ENCODE measurements at regions not wholly inside any gene's neighbourhood (a gene's known extent, or its start where the extent isn't known, plus 50 kb on each side); places are given as distances from the start of the nearest gene placed in this dataset.

DNA sequence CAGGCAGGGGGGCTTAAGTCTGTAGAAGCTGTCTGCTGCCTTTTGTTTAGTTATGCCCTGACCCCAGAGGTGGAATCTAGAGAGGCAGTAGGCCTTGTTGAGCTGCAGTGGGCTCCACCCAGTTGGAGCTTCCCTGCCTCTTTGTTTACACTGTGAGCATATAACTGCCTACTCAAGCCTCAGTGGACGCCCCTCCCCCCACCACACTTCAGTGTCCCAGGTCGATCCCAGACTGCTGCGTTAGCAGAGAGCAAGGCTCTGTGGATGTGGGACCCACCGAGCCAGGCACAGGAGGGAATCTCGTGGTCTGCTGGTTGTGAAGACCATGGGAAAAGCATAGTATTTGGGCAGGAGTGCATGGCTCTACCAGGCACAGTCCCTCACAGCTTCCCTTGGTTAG lies 446.8 kb upstream of the RARB start:
- Mint-ChIP-seq H3K27me3 (no peaks in the 10 kb centered on the region), H3K4me3 (no peak overlapping the region), H3K27ac (no peak overlapping the region), H3K36me3 (no peaks in the 10 kb centered on the region), H3K4me1 (no peaks in the 10 kb centered on the region), H3K9me3 (peaks cover 0 to 18% (median 12%) of the 10 kb centered on the region in 7 donors)
- ATAC-seq (ENCODE audit: low read depth in 2 of 2) (no peak), DNase-seq (no peak)

DNA sequence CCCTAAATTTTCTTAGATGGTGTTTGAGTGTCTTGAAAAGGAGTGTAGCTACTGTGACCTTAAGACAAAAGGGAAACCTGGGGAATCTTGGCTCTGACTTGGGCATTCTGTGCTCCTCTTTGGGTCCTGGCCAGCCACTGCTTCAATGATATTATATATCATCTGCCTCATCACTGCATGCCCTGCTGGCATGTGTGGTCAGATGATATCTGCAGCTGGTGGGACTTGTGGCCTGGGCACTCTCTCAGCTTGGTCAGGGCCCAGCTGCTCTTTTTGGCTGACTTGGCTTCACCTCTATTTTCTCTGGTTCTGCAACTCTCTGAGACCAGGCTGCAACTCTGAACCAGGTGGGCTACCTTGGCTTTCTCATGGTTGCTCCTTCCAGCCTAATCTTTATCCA lies 446.1 kb upstream of the RARB start:
- Mint-ChIP-seq H3K36me3 (no peaks in the 10 kb centered on the region), H3K27ac (no peak overlapping the region), H3K9me3 (peaks cover 0 to 18% (median 12%) of the 10 kb centered on the region in 7 donors), H3K27me3 (no peaks in the 10 kb centered on the region), H3K4me1 (no peaks in the 10 kb centered on the region), H3K4me3 (no peak overlapping the region)
- DNase-seq (no peak), ATAC-seq (ENCODE audit: low read depth in 2 of 2) (no peak)

DNA sequence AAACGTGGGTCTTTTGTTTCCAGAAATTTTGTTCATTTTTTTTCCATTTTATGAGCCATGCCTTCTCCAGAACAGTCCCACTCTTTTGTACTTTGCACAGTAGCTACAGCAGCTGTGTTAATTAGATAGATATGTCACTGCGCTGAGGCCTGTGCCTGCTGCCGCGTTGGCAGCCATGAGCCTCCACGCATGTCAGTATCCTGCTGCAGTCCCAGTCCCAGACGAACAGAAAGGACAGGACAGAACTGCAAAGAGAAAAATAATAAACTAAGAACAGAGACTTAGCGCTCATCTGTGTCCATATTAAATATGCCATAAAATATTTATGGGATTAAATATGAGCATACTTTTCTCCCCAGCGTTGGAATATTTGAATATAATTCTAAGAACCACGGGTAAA lies 442.4 kb upstream of the RARB start:
- no peak overlapping the region for H3K27ac Mint-ChIP-seq
- DNase-seq (no peak), ATAC-seq (ENCODE audit: low read depth in 2 of 2) (no peak)
- H3K4me1 Mint-ChIP-seq = no peaks in the 10 kb centered on the region
- H3K4me3 Mint-ChIP-seq = no peak overlapping the region
- H3K9me3 Mint-ChIP-seq = peaks cover 0 to 4% (median 0%) of the 10 kb centered on the region in 7 donors
- no peaks in the 10 kb centered on the region for H3K27me3 Mint-ChIP-seq
- H3K36me3 Mint-ChIP-seq = no peaks in the 10 kb centered on the region

DNA sequence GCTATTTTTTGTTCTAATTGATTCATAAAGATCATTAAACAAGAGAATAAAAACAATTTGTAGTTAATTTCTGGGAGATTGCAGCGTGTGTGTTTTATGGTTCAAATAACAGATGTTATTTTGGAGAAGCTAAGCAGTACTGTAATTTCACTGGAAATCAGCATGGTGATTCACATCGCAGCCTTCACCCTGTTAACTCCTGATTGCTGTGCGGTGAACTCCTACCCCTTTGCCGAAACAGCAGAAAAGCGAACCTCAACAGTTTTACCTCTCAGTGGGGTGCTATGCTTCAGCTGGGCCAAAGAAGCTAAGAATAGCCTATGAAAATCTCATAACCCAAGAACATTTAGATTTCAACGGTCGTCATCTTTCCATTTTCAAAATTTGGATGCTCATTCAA lies 441.5 kb upstream of the RARB start:
- Mint-ChIP-seq H3K4me3 (no peak overlapping the region), H3K9me3 (peaks cover 0 to 4% (median under 1%) of the 10 kb centered on the region in 7 donors), H3K27ac (no peak overlapping the region), H3K36me3 (no peaks in the 10 kb centered on the region), H3K4me1 (no peaks in the 10 kb centered on the region), H3K27me3 (no peaks in the 10 kb centered on the region)
- ATAC-seq (ENCODE audit: low read depth in 2 of 2) = no peak
- no peak for DNase-seq

DNA sequence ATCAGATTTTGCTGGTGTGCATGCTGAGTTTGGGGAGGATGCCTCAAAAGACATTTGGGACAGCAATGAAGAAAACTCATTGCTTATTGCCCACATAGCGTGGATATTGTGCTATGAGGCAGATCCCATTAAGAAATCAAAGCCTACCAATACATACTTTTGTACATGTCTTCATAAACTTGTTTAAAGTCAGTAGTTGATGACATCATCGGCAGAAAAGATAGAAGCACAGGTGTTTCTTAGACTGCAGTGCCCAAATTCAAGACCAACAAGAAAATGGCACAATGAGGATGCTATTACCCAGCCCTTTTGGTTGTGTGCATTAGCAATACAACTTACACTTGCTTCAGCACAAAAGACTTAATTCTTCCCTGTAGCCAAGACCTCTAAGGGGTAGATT lies 428.7 kb upstream of the RARB start:
- ATAC-seq (ENCODE audit: low read depth in 2 of 2) (no peak), DNase-seq (no peak)
- peaks cover 0 to 3% (median 0%) of the 10 kb centered on the region in 7 donors for H3K9me3 Mint-ChIP-seq
- H3K27me3 Mint-ChIP-seq = no peaks in the 10 kb centered on the region
- H3K36me3 Mint-ChIP-seq = no peaks in the 10 kb centered on the region
- no peak overlapping the region for H3K27ac Mint-ChIP-seq
- no peaks in the 10 kb centered on the region for H3K4me1 Mint-ChIP-seq
- no peak overlapping the region for H3K4me3 Mint-ChIP-seq

DNA sequence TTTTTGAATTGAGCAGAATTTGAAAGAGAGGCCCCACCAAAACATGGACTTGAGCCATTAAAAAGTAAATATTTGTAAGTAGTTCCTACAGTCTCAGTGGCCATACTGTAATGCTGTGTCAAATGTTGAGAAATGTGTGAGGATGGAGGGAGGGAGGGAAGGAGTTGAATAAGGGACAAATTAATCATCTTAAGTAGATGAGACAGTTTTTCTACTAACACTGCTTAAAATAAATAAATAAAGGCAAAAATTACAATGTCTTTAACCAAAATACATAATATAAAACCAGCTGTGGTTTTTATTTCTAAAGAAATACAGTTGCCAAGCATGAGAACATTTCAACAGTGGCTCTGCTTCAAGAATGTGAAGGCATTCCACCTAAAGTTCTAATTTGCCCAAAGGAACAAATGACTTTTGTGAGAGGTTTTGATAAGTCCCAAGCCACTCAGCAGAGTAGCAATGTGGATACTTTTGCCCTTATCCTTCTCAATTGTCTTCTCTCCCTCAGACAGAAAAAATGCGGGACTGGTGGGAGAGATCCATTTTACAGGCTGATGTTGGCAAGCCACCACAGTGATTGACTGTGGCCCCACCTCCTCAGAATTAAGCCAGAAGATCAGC lies 427.0 kb upstream of the RARB start:
- Mint-ChIP-seq H3K4me3 (no peak overlapping the region), H3K36me3 (no peaks in the 10 kb centered on the region), H3K9me3 (peaks cover 0 to 3% (median 0%) of the 10 kb centered on the region in 7 donors), H3K27ac (no peak overlapping the region), H3K4me1 (no peaks in the 10 kb centered on the region), H3K27me3 (no peaks in the 10 kb centered on the region)
- no peak for DNase-seq
- no peak for ATAC-seq (ENCODE audit: low read depth in 2 of 2)

DNA sequence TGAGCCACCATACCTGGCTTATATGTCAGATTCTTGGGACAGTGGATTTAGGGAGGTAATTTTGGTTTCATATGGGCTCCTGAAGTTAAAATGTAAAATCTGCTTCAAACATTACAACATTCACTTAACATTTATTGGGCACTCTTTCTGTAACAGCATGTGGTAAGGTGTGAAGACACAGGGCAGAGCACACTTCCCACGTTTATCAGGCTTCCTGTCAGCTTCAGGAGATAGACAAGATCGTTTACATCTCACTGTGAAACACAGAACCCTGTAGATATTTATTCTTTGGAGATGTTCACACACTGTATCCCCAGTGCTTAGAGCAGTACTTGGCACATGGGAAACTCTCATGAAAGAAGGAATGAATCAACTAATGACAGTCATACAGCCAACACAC lies 426.0 kb upstream of the RARB start:
- ATAC-seq (ENCODE audit: low read depth in 2 of 2) = no peak

DNA sequence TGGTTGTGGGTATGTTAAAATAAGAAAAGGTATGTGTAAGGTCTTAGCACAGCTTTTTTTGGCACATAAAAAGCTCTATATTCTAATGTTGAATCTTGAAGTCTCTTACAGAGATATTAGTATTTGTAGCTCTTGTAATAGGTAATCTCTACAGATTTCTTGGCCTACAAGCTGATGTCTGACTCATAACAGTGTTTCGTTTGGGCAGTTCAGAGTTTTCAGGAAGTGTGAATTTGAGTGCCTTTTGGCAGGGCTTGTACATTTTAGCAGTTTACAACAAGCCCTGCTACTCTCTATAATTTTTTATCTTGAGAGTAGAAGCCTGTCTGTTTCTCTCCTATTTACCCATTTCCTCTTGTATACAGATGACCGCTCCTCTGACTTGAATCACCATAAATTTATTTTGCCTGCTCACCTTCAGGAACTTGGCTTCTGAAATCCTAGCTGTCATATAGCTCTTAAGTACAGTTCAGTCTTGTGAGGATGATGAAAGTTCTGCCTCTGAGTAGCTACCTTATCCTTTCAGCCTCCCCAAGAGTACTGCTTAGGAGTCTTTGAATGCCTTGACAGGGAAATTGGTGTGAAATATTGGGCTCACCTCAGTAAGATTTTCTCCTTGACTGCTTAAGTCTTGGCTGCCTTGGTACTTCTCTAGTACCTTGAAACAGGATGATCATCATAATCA lies 419.9 kb upstream of the RARB start:
- ATAC-seq (ENCODE audit: low read depth in 2 of 2) (no peak), DNase-seq (no peak)
- Mint-ChIP-seq H3K36me3 (no peaks in the 10 kb centered on the region), H3K27ac (no peak overlapping the region), H3K27me3 (no peaks in the 10 kb centered on the region), H3K9me3 (peaks cover 0 to 3% (median 0%) of the 10 kb centered on the region in 7 donors), H3K4me1 (no peaks in the 10 kb centered on the region), H3K4me3 (no peak overlapping the region)

More for the DNA sequence above, 426.0 kb upstream of the RARB start:
- Mint-ChIP-seq H3K27me3 (no peaks in the 10 kb centered on the region), H3K4me1 (no peaks in the 10 kb centered on the region), H3K27ac (no peak overlapping the region), H3K9me3 (peaks cover 0 to 2% (median 0%) of the 10 kb centered on the region in 7 donors), H3K36me3 (no peaks in the 10 kb centered on the region), H3K4me3 (no peak overlapping the region)
- no peak for DNase-seq

DNA sequence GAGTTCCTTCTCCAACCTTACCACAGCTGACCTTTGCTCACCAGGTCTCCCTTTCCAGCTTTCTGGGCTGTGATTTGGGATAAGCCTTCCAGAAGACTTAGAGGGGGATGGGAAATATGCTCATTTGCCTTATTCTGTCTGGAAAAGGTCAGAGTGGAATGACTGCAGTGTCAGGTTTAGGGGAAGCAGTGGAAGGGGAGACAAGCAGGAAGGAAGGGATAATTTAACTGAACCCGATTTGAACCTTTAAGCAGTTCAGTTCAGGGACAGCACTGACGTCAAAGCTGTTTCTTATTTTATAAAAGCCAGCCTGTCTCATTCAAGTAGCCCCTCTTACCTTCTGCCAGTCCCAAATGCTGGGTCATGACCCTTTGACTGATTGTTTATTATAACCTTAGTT lies 418.4 kb upstream of the RARB start:
- ATAC-seq (ENCODE audit: low read depth in 2 of 2) = no peak
- H3K4me3 Mint-ChIP-seq = no peak overlapping the region

DNA sequence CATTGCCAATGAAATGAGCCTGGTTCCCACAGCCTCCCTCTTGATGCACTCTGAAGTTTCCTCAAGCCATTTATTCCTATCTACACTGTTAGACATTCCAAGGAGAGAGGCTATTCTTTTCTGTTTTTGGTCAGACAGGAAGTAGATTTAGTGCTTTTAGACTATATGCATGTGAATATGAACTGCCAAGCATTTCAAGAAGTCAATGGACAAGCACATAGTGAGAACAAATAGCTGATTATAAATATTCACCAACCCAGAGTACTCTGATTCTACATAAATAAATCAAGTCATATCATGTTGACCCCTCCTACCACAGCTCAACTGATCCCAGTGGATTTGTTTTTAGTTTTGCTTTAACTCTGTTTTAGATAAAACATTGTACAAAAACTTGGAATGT lies 412.5 kb upstream of the RARB start:
- ATAC-seq (ENCODE audit: low read depth in 2 of 2) = no peak
- H3K27me3 Mint-ChIP-seq = no peaks in the 10 kb centered on the region
- peaks cover 0 to 7% (median 2%) of the 10 kb centered on the region in 7 donors for H3K9me3 Mint-ChIP-seq
- DNase-seq = no peak
- H3K36me3 Mint-ChIP-seq = no peaks in the 10 kb centered on the region
- H3K4me1 Mint-ChIP-seq = no peaks in the 10 kb centered on the region
- no peak overlapping the region for H3K27ac Mint-ChIP-seq
- H3K4me3 Mint-ChIP-seq = no peak overlapping the region

More for the DNA sequence above, 418.4 kb upstream of the RARB start:
- H3K36me3 Mint-ChIP-seq = no peaks in the 10 kb centered on the region
- H3K27me3 Mint-ChIP-seq = no peaks in the 10 kb centered on the region
- H3K9me3 Mint-ChIP-seq = peaks cover 0 to 7% (median 2%) of the 10 kb centered on the region in 7 donors
- no peak for DNase-seq
- H3K27ac Mint-ChIP-seq = no peak overlapping the region
- no peaks in the 10 kb centered on the region for H3K4me1 Mint-ChIP-seq

DNA sequence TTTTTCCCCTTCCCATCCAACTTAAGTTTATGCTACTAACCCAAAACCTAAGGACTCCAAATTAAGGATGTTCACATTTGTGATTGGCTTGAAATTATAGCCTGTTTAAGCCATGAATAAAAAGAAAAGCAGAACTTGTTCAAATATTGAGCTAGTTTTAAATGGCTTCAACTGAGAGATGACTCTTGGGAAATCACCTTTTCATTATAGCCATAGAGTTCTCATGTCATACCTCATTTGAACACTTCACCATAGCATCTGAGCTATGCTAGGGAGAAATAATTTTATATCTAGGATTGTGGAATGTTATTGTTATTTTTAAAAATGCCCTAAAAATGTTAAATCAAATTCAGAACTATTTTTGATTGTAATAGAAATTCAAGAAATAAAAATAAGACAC lies 409.2 kb upstream of the RARB start:
- Mint-ChIP-seq H3K27ac (no peak overlapping the region), H3K27me3 (no peaks in the 10 kb centered on the region), H3K9me3 (peaks cover 0 to 3% (median 0%) of the 10 kb centered on the region in 7 donors)

DNA sequence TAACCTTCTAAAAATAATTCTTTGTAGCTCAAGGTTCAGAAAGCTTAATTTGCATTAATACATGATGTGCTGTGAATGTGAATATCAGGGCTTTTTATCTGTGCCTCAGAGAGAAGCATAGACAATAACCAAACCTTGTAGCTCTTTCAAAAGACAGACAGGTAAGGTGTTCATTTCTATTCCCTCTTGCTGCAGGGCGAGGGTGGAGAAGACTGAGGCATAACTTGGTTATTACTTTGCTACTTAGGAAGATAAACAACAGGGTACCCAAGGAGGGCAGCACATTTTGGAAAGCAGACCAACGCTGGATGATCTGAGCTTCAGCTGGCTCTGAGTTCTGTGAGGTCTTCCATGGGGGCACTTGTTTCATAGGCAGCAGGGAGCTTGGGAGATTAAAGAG lies 408.6 kb upstream of the RARB start:
- no peaks in the 10 kb centered on the region for H3K4me1 Mint-ChIP-seq
- H3K36me3 Mint-ChIP-seq = no peaks in the 10 kb centered on the region
- H3K27me3 Mint-ChIP-seq = no peaks in the 10 kb centered on the region
- H3K9me3 Mint-ChIP-seq = no peaks in the 10 kb centered on the region
- no peak overlapping the region for H3K4me3 Mint-ChIP-seq
- DNase-seq = no peak
- no peak overlapping the region for H3K27ac Mint-ChIP-seq
- ATAC-seq (ENCODE audit: low read depth in 2 of 2) = no peak

More for the DNA sequence above, 409.2 kb upstream of the RARB start:
- Mint-ChIP-seq H3K36me3 (no peaks in the 10 kb centered on the region), H3K4me3 (peak overlapping the region in 1 of 8 donors; percentile 56), H3K4me1 (no peaks in the 10 kb centered on the region)
- no peak for ATAC-seq (ENCODE audit: low read depth in 2 of 2)
- DNase-seq = no peak

DNA sequence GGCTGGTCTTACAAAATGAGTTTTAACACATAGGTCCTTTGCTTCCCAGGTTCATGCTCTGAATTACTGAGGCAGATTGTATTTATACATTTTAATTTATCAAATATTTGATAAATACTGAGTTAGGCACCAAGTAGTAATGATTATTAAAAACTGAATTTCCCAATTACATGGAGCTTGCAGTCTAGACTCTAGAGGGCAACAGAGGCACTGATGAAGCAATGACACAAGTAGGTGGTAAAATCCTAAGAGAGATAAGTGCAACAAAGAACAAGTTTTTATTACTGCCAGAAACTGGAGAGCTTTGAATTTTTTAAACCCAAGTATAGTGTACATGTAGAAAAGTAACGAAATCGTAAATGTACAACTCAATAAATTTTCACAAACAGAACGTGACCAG lies 406.2 kb upstream of the RARB start:
- no peaks in the 10 kb centered on the region for H3K4me1 Mint-ChIP-seq
- no peak overlapping the region for H3K27ac Mint-ChIP-seq
- H3K4me3 Mint-ChIP-seq = no peak overlapping the region
- H3K9me3 Mint-ChIP-seq = no peaks in the 10 kb centered on the region
- no peaks in the 10 kb centered on the region for H3K36me3 Mint-ChIP-seq
- ATAC-seq (ENCODE audit: low read depth in 2 of 2) (no peak), DNase-seq (no peak)
- H3K27me3 Mint-ChIP-seq = no peaks in the 10 kb centered on the region

DNA sequence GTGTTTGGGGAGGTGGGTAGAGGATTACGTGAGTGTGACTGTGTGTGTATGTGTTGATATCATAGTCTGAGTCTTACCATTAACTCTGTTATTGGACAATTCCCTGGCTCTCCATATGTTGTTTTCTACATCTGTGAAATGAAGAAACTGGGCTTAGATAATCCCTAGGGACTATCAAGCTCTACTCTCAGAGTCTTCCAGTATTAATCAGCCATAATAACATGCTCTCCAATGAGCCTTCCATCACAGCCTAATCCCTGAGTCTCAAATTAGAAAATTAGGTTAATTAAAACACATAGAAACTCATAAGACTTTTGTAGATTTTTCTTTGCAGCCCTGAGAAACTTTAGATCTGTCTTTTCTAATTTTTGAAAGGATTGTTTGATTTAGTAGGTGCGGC lies 404.2 kb upstream of the RARB start:
- Mint-ChIP-seq H3K9me3 (peaks cover 0 to 2% (median 0%) of the 10 kb centered on the region in 7 donors), H3K4me1 (no peaks in the 10 kb centered on the region), H3K27ac (no peak overlapping the region), H3K27me3 (no peaks in the 10 kb centered on the region), H3K4me3 (no peak overlapping the region), H3K36me3 (no peaks in the 10 kb centered on the region)
- no peak for ATAC-seq (ENCODE audit: low read depth in 2 of 2)
- no peak for DNase-seq
